Pancreas (tissue), 10 donors: ENCODE measurements at regions not wholly inside any gene's neighbourhood (a gene's known extent, or its start where the extent isn't known, plus 50 kb on each side); places are given as distances from the start of the nearest gene placed in this dataset.

Source experiments
- ATAC-seq, 4 donors: fragments of 200-7000 bp; cut with Tn5 transposase; one replicate each; pipeline versions ENCODE4 v1.8.0 to v1.9.1; 2020; ENCODE audit warnings: mild to moderate bottlenecking in 4 of 4, moderate library complexity in 4 of 4
- DNase-seq, 6 donors: peaks; one replicate each; pipeline ENCODE4 v3.0.0-alpha.2; 2020
- FAIRE-seq: peaks from 2 replicates; lab custom pipeline; 2012; peaks lifted over from hg19 to GRCh38; lab: Jason Lieb, UNC
- H3K27ac ChIP-seq, 4 donors: fragments of 200-600 bp; sonication (generic); 1 replicate in 3 of 4; 2 replicates in 1 of 4; pipeline versions ENCODE4 v1.5.0 to v1.8.0; 2020
- H3K27me3 ChIP-seq, 4 donors: fragments of 200-600 bp; one replicate each; pipeline ENCODE4 v1.8.0; 2021
- H3K36me3 ChIP-seq, 3 donors: fragments of 200-600 bp; sonication (generic) in 1 of 3; one replicate each; pipeline versions ENCODE4 v1.5.0 to v1.8.0; 2020 to 2021
- H3K4me1 ChIP-seq, 3 donors: fragments of 200-600 bp; one replicate each; pipeline ENCODE4 v1.8.0; 2021
- H3K4me3 ChIP-seq, 4 donors: fragments of 200-600 bp; sonication (generic) in 2 of 4; one replicate each; pipeline versions ENCODE4 v1.5.0 to v1.8.0; 2020 to 2021
- H3K9me3 ChIP-seq, 4 donors: fragments of 200-600 bp; one replicate each; pipeline ENCODE4 v1.8.0; 2021
- CTCF ChIP-seq, 4 donors: fragments of 200-600 bp; sonication (generic) in 3 of 4; IDR thresholded peaks; one replicate each; pipeline versions ENCODE4 v1.5.0 to v1.8.0; 2021; ENCODE audit warnings: antibody characterized with exemption in 4 of 4
- WGBS, 2 donors: extraction: QIAGEN DNeasy Blood & Tissue Kit; methylation state at CpG; one replicate each; pipeline ENCODE4 v1.1.7; 2013; 5-methylcytosine and 5-hydroxymethylcytosine counted together
- intact Hi-C, 3 donors: fragments of 100-400 bp; cut with DNase I; formaldehyde crosslinking; loops; one replicate each; pipeline versions ENCODE4 v1.11.1 to v1.14.2; 2022
- donor health status: healthy with polysubstance abuse.
- donor health status: DM: no; HTN: no; CAD: no; lungs with moderate emphysema.
- donor health status: DM: no; HTN: no; CAD: no.
- donor health status: control.
- donor health status: control.
- donor health status: Bipolar disorder and iron deficiency.
- donor health status: DM: yes; HTN: yes; CAD: no.
- donor health status: DM: no; HTN: no; CAD: no.
- donor health status: DM: no; HTN: no; CAD: no.
- donor health status: DM: yes; HTN: yes; CAD: no.

DNA sequence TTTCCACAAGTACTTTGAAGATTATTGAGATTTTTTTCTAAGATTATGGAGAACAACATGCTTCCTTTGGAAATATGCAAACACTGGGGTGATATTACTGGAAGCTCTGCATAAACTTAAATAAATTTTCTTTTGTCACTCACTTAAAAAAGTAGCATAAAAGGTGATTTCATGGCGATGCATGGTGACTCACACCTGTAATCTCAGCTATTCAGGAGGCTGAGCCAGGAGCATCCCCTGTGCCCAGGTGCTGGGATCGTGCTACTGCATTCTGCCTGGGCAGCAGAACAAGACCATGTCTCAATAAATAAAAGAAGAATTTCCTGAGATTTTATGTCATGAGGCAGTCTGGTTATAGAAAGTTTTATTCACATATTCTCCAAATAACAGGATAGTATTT is 679.1 kb upstream of the CDH2 start:
- no peak overlapping the region for H3K4me3 ChIP-seq
- intact Hi-C loops = no loop called here
- WGBS, 2 donors = 53 to 73% methylated on average over 2 of the region's 2 CpGs
- no peak overlapping the region for H3K27ac ChIP-seq
- no peak for DNase-seq
- no peaks in the 10 kb centered on the region for H3K4me1 ChIP-seq
- H3K9me3 ChIP-seq = no peaks in the 10 kb centered on the region
- ATAC-seq = no peak
- no peaks in the 10 kb centered on the region for H3K36me3 ChIP-seq
- H3K27me3 ChIP-seq = no peaks in the 10 kb centered on the region
- no peak for FAIRE-seq
- no peak for TF ChIP-seq CTCF (IDR thresholded peaks at IDR 0.05)

- no peak for TF ChIP-seq CTCF (IDR thresholded peaks at IDR 0.05)
- 21 to 28% methylated on average over 1 of the region's 1 CpG for WGBS, 2 donors
- Histone ChIP-seq H3K4me3 (no peak overlapping the region), H3K36me3 (no peaks in the 10 kb centered on the region), H3K27ac (no peak overlapping the region), H3K9me3 (no peaks in the 10 kb centered on the region), H3K4me1 (no peaks in the 10 kb centered on the region), H3K27me3 (no peaks in the 10 kb centered on the region)
- intact Hi-C loops = no loop called here
- ATAC-seq (no peak), DNase-seq (no peak), FAIRE-seq (no peak)
Measured at GRCh38 chr18:28855524-28855923, 678.6 kb upstream of the CDH2 start.

DNA sequence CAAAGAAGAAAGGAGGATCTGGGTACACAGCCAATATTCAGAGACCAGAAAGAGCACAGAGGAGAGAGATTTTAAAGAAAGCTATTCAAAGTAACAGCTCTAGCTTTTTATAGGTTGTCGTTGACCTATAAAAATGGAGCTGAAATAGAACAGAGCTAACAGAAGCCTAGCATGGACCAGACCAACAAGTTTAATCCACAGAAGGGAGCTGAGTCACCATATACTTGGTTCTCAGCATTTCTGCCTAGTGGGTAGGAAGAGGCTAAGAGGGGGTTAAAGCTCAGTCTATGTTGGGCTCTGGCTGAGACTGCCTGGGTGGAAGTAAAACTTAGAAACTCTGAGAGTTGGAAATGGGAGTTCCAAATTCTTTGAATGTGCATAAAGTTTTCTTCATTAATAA is 678.0 kb upstream of the CDH2 start:
- FAIRE-seq = no peak
- ATAC-seq = no peak
- Histone ChIP-seq H3K27me3 (no peaks in the 10 kb centered on the region), H3K27ac (no peak overlapping the region), H3K4me3 (no peak overlapping the region), H3K4me1 (no peaks in the 10 kb centered on the region), H3K36me3 (no peaks in the 10 kb centered on the region), H3K9me3 (no peaks in the 10 kb centered on the region)
- no peak for DNase-seq
- WGBS, 2 donors = 58 to 67% methylated on average over 1 of the region's 1 CpG
- intact Hi-C loops = no loop called here
- no peak for TF ChIP-seq CTCF (IDR thresholded peaks at IDR 0.05)

DNA sequence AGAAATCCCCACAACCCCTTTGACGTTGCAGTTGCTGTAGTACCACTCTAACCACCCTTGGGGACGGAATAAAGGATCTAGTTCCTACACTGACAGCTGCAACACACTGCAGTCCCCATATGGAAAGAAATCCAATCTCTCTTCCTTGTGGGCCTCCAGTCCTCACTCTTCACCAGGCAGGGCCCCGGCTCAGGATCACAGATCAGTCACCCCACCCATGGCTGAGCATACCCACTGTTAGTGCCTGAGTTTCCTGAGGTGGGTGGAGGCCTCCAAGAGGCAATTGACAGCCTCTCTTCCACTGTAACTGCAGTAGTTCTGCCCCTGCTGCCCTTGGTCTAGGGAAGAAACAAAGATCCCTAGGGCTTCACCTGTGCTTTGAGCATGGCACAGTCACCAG is 670.0 kb upstream of the CDH2 start:
- no peaks in the 10 kb centered on the region for H3K36me3 ChIP-seq
- intact Hi-C loops = no loop called here
- H3K27ac ChIP-seq = no peak overlapping the region
- no peak overlapping the region for H3K4me3 ChIP-seq
- H3K4me1 ChIP-seq = no peaks in the 10 kb centered on the region
- 39 to 52% methylated on average over 3 of the region's 3 CpGs for WGBS, 2 donors
- H3K9me3 ChIP-seq = no peaks in the 10 kb centered on the region
- ATAC-seq = no peak
- no peak for DNase-seq
- H3K27me3 ChIP-seq = no peaks in the 10 kb centered on the region
- FAIRE-seq = no peak
- TF ChIP-seq CTCF (IDR thresholded peaks at IDR 0.05) = no peak

DNA sequence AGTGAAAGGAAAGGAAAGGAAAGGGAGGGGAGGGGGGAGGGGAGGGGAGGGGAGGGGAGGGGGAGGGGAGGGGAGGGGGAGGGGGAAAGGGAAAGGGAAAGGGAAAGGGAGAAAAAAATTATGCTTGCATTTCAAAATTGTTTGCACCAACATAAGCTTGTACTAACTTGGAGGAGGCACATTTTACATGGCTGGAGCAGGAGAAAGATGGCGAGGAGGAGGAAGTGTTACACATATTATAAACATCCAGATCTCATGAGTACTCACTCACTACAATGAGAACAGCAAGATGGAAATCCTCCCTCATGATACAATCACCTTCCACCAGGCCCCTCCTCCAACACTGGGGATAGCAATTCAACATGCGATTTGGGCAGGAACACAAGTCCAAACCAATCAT is 660.2 kb upstream of the CDH2 start:
- FAIRE-seq (no peak), ATAC-seq (no peak), DNase-seq (no peak)
- H3K9me3 ChIP-seq = no peaks in the 10 kb centered on the region
- intact Hi-C loops = no loop called here
- no peaks in the 10 kb centered on the region for H3K27me3 ChIP-seq
- no peaks in the 10 kb centered on the region for H3K4me1 ChIP-seq
- TF ChIP-seq CTCF (IDR thresholded peaks at IDR 0.05) = no peak
- no peaks in the 10 kb centered on the region for H3K36me3 ChIP-seq
- H3K27ac ChIP-seq = no peak overlapping the region
- 49 to 54% methylated on average over 2 of the region's 2 CpGs for WGBS, 2 donors
- no peak overlapping the region for H3K4me3 ChIP-seq
